ENCODE measurements at regions not wholly inside any gene's neighbourhood (a gene's known extent, or its start where the extent isn't known, plus 50 kb on each side); places are given as distances from the start of the nearest gene placed in this dataset.

- DNase-seq, result no peak
- WGBS, 5 donors, result 85 to 89% (median 86%) methylated on average over 9 of the region's 9 CpGs
- intact Hi-C loops (cut with DNase I; ENCODE audit: low total_unique reads), result no loop called here
These were observed 83.8 kb upstream of the SUCLG2 start for GRCh38 chr3:67737906-67738865.

GRCh38 chr3:67737140-67737539 lies 82.7 kb upstream of the SUCLG2 start:
- WGBS, 5 donors, result 68 to 100% (median 89%) methylated on average over 1 of the region's 1 CpG
- Histone ChIP-seq H3K36me3 (no peaks in the 10 kb centered on the region), H3K27ac (no peak overlapping the region), H3K4me3 (no peak overlapping the region), H3K9me3 (peaks cover 0 to 14% (median 0%) of the 10 kb centered on the region in 8 donors), H3K27me3 (replicated peaks in 1 of 7) (no peaks in the 10 kb centered on the region), H3K4me1 (no peaks in the 10 kb centered on the region)
- TF ChIP-seq POLR2AphosphoS5 (IDR thresholded peaks at IDR 0.05), result no peak
- no peak for TF ChIP-seq CTCF (IDR thresholded peaks at IDR 0.05 in 8 of 11, conservative IDR thresholded peaks at IDR 0.05 in 3 of 11)
- no peak for TF ChIP-seq POLR2A (IDR thresholded peaks at IDR 0.05)
- no peak for DNase-seq
- intact Hi-C loops (cut with DNase I; ENCODE audit: low total_unique reads), result no loop called here

More at GRCh38 chr3:67737906-67738865, 83.8 kb upstream of the SUCLG2 start:
- Histone ChIP-seq H3K36me3 (no peaks in the 10 kb centered on the region), H3K4me3 (no peak overlapping the region), H3K27me3 (replicated peaks in 1 of 7) (no peaks in the 10 kb centered on the region), H3K27ac (peak overlapping the region in 2 of 8 donors; percentile 14 to 46), H3K9me3 (peaks cover 0 to 14% (median 0%) of the 10 kb centered on the region in 8 donors), H3K4me1 (no peaks in the 10 kb centered on the region)
- TF ChIP-seq POLR2A (IDR thresholded peaks at IDR 0.05), result no peak
- no peak for TF ChIP-seq CTCF (IDR thresholded peaks at IDR 0.05 in 8 of 11, conservative IDR thresholded peaks at IDR 0.05 in 3 of 11)
- TF ChIP-seq POLR2AphosphoS5 (IDR thresholded peaks at IDR 0.05), result no peak

- no peak overlapping the region for H3K27ac ChIP-seq
- no peak overlapping the region for H3K4me3 ChIP-seq
- H3K27me3 ChIP-seq (replicated peaks in 1 of 7), result no peaks in the 10 kb centered on the region
- no peak for TF ChIP-seq POLR2AphosphoS5 (IDR thresholded peaks at IDR 0.05)
- TF ChIP-seq CTCF (IDR thresholded peaks at IDR 0.05 in 8 of 11, conservative IDR thresholded peaks at IDR 0.05 in 3 of 11), result no peak
- TF ChIP-seq POLR2A (IDR thresholded peaks at IDR 0.05), result no peak
- intact Hi-C loops (cut with DNase I; ENCODE audit: low total_unique reads), result no loop called here
- WGBS, 5 donors, result 72 to 86% (median 80%) methylated on average over 3 of the region's 3 CpGs
- DNase-seq, result no peak
- no peaks in the 10 kb centered on the region for H3K4me1 ChIP-seq
- H3K36me3 ChIP-seq, result no peaks in the 10 kb centered on the region
- H3K9me3 ChIP-seq, result no peaks in the 10 kb centered on the region
These were observed 79.0 kb upstream of the SUCLG2 start for GRCh38 chr3:67733269-67733950.

- intact Hi-C loops (cut with DNase I; ENCODE audit: low total_unique reads), result no loop called here
- H3K27ac ChIP-seq, result no peak overlapping the region
- no peak for DNase-seq
- H3K36me3 ChIP-seq, result no peaks in the 10 kb centered on the region
- no peak overlapping the region for H3K4me3 ChIP-seq
- H3K9me3 ChIP-seq, result peaks cover 0 to 17% (median 13%) of the 10 kb centered on the region in 8 donors
- H3K27me3 ChIP-seq (replicated peaks in 1 of 7), result no peaks in the 10 kb centered on the region
- TF ChIP-seq POLR2A (IDR thresholded peaks at IDR 0.05) (no peak), CTCF (IDR thresholded peaks at IDR 0.05 in 8 of 11, conservative IDR thresholded peaks at IDR 0.05 in 3 of 11) (no peak)
- WGBS, 5 donors, result 66 to 86% (median 73%) methylated on average over 2 of the region's 2 CpGs
- H3K4me1 ChIP-seq, result no peaks in the 10 kb centered on the region
These were observed 70.0 kb upstream of the SUCLG2 start for GRCh38 chr3:67724434-67724833.
